ENCODE measurements at regions not wholly inside any gene's neighbourhood (a gene's known extent, or its start where the extent isn't known, plus 50 kb on each side); places are given as distances from the start of the nearest gene placed in this dataset.
"Not testable (repeated sequence)": the region's sequence is repeated elsewhere in the genome, so short reads cannot be mapped to it uniquely, and the experiment has no call there.

DNA sequence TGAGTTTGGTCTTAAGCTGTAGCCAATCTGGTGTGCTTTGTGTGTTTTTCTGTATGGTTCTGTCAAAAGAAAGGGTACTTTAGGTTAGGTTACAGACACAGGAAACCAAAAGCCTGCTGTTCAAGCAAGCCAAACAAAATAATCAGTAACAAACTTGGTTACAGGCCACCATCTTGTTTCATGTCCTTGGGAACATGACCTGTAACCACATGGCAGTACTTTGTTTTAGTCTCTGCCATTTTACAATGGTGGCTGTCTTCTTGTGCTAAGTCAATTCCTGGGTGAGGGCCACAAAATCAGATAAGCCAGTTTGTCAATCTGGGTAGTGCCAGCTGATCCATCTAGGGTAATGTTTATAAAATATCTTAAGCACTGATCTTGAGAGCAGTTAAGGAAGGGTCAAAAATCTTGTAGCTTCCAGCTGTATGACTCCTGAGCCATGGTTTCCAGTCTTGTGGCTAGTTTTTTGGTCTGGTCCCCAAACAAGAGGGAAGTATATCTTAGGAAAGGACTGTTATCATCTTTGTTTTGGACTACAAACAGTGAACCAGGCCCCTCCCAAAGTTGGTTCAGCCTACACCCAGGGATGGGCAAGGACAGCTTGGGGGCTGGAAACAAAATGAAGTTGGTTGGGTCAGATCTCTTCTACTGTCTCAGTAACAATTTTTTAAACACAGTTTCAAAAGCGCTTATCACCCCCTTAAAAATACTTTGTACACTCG, 90.0 kb downstream of the IGLL5 start:
- DNase-seq (ENCODE audit: low spot score): no peak

DNA sequence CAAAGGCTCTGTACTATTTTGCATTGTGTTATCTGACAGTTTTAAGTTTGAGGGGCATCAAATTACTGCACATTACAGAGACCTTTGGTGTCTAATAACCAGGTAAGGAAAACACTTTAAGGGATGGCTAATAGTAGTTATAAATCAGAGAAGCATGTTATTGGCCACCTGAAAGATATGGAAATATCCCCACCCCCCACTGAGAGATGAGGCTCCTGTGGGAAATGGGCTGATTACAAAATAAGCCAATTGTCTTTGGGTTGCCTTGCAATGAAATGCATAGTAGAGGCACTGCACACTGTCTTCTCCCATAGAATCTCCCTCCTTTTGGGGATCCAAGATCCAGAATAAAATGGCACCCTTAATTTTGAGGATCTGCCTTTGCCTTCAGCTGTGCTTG, 91.0 kb downstream of the IGLL5 start:
- no peak for DNase-seq (ENCODE audit: low spot score)

DNA sequence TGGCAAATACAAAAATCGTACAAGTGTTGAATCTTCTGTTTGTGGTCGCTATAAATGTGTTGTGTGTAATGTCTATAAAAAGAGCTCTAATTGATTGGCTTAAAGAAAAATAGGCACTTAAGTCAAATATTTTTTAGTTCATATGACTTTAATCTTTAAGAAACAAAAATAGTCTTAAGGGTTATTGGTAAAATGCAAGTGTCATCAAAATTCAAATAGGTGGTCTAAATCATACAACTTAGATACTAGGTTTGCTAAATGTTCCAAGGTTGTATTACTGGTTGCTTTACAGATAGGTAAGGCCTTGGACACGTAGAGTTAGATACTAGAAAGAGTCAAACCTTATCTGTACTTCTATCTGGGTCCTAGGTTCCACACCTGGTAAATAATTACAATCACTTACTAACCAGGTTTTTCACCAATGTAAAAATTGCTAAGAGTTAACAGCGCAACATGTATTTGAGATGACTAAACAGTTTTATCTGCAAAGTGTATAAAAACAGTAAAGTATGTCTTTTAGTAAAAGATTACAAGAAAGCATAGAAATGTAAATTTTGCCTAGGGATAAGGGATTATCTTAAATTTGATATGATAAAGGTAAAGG, 91.1 kb upstream of the GNAZ start:
- DNase-seq (ENCODE audit: low spot score): no peak

GRCh38 chr22:22979954-22980353, 90.4 kb upstream of the GNAZ start:
- no peak for DNase-seq (ENCODE audit: low spot score)

- DNase-seq (ENCODE audit: low spot score): no peak
These were observed 88.4 kb upstream of the GNAZ start for GRCh38 chr22:22981670-22982571.

- DNase-seq (ENCODE audit: low spot score): no peak
These were observed 87.7 kb upstream of the GNAZ start for GRCh38 chr22:22982616-22983015.

- no peak for DNase-seq (ENCODE audit: low spot score)
These were observed 87.2 kb upstream of the GNAZ start for GRCh38 chr22:22983123-22983522.

DNA sequence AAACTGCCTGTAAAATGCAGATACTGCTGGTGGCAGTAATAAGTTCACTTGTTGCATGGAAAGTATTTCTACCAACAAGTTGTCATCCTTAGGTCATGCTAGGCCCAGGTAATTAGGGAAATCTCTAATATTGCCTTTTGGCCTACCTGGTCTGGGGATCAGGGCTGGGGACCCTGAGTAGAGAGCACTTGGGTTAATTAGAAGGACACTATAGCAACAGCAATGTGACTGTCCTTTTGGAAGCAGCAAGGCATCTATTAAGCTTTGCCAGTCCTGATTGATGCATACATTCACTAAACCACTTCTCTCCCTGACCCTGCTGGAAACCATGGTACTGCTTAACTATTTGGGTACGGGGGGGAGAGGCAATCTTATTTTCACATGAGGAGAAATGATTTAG, 86.5 kb upstream of the GNAZ start:
- no peak for DNase-seq (ENCODE audit: low spot score)

- no peak for DNase-seq (ENCODE audit: low spot score)
These were observed 85.4 kb upstream of the GNAZ start for GRCh38 chr22:22984967-22985366.

GRCh38 chr22:22986008-22986407, 84.3 kb upstream of the GNAZ start:
- DNase-seq (ENCODE audit: low spot score): no peak

DNA sequence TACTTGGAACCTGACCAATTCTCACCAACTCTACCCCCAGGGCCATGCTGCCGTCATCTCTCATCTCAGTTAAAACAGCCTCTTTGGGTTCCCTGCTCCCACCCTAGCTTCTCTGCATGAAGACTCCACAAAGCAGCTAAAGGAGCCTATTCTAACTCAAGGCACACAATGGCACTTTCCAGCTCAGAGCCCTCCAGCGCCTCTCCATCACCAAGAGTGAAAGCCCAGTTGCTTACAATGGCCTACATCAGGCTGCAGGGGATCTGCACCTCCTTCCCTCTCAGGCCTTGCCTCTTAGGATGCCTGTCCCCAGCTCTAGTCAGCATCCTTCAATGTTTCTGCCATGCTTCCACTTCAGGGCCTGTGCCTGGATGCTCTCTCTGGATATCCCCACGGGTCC, 83.7 kb upstream of the GNAZ start:
- no peak for DNase-seq (ENCODE audit: low spot score)

DNA sequence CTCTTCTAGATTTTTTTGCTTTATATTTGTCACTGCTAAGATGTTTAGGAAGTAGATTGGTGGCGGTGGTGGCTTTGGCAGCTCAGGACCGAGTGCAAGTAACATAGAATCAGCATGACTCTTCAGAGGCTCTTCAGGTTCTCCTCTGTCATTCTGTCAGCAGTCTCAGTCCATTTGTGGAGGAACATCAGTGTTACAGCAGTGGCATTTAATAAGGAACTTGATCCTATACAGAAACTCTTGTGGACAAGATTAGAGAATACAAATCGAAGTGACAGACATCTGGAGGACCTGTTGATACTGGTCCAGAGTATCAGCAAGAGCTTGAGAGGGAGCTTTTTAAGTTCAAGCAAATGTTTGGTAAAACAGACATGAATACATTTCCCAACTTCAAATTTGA, 82.2 kb upstream of the GNAZ start:
- no peak for DNase-seq (ENCODE audit: low spot score)

DNA sequence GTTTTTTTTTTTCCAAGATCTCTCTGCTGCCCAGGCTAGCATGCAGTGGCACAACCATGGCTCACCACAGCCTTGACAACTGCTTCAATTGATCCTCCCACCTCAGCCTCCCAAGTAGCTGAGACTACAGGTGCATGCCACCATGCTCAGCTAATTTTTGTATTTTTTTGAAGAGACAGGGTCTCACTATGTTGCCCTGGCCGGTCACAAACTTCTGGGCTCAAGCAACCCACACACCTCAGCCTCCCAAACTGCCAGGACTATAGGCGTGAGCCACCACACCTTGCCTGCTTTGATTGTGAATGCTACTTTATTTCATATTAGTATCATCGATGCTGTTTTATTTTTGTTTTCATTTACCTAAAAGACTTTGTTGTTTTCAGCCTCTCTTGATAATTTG, 81.5 kb upstream of the GNAZ start:
- DNase-seq (ENCODE audit: low spot score): no peak

DNA sequence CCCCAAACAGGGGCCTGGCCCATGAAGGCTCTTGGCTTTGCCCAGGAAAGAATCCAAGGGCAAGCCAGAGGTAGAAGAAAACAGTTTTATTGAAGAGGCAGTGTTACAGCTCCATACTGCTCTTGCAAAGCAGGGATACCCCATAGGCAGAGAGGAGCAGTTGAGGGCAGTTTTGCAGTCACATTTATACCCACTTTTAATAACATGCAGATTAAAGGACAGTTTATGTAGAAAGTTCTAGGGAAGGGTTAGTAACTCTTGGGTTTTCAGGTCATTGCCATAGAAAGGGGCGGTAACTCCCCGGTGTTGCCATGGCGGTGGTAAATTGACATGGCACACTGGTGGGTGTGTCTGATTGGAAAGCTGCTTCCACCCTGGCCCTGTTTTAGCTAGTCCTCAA, 80.5 kb upstream of the GNAZ start:
- DNase-seq (ENCODE audit: low spot score): no peak

- DNase-seq (ENCODE audit: low spot score): not testable (repeated sequence)
These were observed 79.4 kb upstream of the GNAZ start for GRCh38 chr22:22990711-22991505.

DNA sequence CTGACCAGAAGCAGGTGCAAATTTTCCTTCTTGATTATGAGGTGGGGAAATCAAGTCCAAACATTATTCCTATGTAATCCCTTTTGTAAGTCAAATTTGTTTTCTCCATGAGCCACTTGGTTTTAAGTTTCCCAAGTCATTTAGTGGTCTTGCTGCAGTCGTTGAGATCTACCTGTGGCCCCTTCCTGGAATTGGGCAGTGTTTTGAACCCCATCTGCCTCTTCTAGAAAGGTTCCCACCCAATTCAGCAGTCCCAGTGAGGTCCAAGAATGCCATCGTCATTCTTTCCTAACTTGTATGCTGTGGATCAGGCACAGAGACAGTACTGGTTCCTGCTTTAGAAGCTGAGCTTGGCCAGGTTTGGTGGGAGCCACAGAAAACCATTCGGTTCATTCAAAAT, 77.8 kb upstream of the GNAZ start:
- DNase-seq (ENCODE audit: low spot score): no peak

DNA sequence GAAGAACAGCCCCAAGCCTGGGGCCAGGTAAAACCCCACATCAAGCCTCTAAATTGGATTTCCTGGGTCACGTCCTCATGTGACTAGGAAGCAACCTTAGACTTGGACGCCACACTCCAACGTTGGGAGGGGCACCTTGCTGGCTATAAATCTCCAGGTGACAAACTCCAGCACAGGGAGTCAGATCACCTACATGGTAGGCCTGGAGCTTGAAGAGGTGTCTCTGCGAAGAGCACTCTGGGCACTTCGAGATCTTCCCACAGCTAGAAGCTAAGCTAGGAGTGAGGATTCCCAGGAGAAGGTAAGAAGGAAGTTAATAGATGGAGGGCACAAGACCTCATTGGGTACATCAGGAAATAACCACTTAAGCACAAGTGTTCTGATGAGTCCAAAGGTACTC, 77.1 kb upstream of the GNAZ start:
- no peak for DNase-seq (ENCODE audit: low spot score)

DNA sequence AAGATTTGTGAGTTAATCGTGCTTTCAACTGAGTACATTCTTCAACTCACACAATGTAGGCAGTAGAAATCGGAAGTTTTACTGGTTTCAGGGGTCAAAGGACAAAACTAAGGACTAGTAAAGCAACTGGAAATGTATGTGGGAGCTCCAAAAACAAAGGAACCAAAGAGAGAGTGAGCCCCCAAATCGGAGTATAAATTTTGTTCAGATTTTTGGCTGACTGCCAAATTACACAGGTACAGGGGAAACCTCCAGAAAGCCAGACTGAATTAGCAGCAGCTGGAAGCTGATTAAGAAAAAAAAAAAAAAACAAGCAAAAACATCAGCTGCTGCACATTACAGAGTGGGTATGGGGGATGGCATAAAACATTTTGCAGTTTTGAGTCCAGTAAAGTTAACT, 75.2 kb upstream of the GNAZ start:
- no peak for DNase-seq (ENCODE audit: low spot score)

DNA sequence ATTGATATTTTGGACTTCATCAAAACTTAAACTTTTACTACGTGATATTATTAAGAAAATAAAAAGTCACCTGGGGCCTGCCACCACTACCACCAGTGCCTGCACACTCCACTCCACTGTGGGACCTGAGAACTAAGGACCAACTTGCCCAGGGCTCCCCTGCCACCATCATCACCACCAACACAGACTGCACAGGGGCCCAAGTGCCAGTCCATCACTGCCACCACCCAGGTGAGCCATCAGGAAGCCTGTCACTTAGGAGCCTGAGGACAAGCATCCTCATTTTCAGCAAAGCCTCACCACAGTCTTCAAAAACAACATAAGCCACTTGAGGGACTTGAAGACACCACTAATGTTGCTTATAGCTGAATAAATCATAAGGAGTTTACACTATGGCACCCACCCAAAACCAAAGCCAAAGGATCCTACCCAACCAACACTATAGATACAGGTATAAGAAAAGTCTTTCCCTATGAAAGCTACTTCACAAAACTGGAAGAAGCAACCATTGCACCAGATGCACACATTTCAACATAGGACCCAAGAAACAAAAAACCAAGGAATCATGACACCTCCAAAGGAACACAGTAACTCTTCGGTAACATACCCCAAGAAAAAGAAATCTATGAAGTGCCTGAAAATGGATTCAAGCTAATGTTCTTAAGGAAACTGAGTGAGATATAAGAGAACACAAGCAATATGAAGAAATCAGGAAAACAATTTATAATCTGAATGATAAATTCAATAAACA, 73.6 kb upstream of the GNAZ start:
- DNase-seq (ENCODE audit: low spot score): no peak

DNA sequence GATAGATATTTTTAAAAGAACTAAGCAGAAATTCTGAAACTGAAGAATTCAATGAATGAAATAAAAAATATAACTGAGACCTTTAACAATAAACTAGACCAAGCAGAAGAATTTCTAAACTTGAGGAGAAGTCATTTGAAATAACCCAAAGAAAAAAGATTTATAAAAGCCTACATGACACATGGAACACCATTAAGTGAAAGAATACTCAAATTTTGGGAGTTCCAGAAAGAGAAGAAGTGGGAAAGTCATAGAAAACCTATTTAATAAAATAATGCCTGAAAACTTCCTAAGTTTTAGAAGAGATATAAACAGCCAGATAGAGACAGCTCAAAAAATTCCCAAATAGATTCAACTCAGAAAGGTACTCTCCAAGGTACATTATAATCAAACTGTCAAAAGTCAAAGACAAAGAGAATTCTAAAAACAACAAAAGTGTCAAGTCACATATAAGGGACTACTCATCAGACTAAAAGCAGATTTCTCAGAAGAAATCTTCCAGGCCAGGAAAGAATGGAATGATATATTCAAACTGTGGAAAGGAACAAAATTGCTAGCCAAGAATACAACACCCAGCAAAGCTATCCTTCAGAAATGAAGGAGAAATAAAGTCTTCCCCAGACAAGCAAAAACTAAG, 72.9 kb upstream of the GNAZ start:
- no peak for DNase-seq (ENCODE audit: low spot score)

- DNase-seq (ENCODE audit: low spot score): no peak
These were observed 72.3 kb upstream of the GNAZ start for GRCh38 chr22:22997988-22998387.
